Renal cortex interstitium (tissue), 11 donors: ENCODE measurements at regions not wholly inside any gene's neighbourhood (a gene's known extent, or its start where the extent isn't known, plus 50 kb on each side); places are given as distances from the start of the nearest gene placed in this dataset.

Experiments used
- DNase-seq, 11 donors: peaks; one replicate each; pipeline ENCODE4 v3.0.0-alpha.2; 2013; ENCODE audit warnings: low read depth in 9 of 11, low spot score in 4 of 11; ENCODE audit errors: extremely low read depth in 1 of 11

- DNase-seq: no peak
Observed at GRCh38 chrX:141641138-141641537, 51.6 kb downstream of the SPANXA2 start.

DNA sequence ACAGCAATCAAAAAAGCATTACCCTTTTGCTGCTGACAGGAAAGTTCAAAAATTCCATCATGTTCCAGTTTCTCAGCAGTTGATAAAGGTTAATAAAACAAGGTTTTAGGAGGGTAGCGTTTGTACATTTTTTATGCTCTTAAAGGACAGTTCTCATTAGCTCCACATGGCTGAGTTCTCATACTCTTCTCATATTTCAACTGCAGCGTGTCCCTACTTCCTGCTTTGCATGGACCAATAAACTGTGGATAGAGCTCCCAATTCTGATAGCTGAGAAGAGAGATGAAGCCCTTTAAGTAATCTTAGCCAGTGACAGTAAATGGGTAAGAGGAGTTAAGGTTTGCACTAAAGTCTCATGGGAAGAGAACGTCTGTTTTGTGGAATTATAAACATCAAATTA, 53.5 kb downstream of the SPANXA2 start:
- peak in 6 of 11 donors; percentile 4 to 23 (median 12) for DNase-seq
